ENCODE measurements at regions not wholly inside any gene's neighbourhood (a gene's known extent, or its start where the extent isn't known, plus 50 kb on each side); places are given as distances from the start of the nearest gene placed in this dataset.

GRCh38 chr15:67914537-67915460, 75.0 kb upstream of the RNU6-1 start:
- TF ChIP-seq, protein P1, sequence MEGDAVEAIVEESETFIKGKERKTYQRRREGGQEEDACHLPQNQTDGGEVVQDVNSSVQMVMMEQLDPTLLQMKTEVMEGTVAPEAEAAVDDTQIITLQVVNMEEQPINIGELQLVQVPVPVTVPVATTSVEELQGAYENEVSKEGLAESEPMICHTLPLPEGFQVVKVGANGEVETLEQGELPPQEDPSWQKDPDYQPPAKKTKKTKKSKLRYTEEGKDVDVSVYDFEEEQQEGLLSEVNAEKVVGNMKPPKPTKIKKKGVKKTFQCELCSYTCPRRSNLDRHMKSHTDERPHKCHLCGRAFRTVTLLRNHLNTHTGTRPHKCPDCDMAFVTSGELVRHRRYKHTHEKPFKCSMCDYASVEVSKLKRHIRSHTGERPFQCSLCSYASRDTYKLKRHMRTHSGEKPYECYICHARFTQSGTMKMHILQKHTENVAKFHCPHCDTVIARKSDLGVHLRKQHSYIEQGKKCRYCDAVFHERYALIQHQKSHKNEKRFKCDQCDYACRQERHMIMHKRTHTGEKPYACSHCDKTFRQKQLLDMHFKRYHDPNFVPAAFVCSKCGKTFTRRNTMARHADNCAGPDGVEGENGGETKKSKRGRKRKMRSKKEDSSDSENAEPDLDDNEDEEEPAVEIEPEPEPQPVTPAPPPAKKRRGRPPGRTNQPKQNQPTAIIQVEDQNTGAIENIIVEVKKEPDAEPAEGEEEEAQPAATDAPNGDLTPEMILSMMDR (IDR thresholded peaks at IDR 0.05; ENCODE audit: low read length) = no peak
- no peak for TF ChIP-seq EZH2 (IDR thresholded peaks at IDR 0.05; ENCODE audit: borderline replicate concordance, low read length)
